SW480 (cell line): ENCODE measurements at regions not wholly inside any gene's neighbourhood (a gene's known extent, or its start where the extent isn't known, plus 50 kb on each side); places are given as distances from the start of the nearest gene placed in this dataset.

Experiments used
- DNase-seq: peaks from one replicate; pipeline ENCODE4 v3.0.0-alpha.2; 2016; ENCODE audit warnings: low spot score

- no peak for DNase-seq
These were observed 109.5 kb upstream of the SPATA13 start for GRCh38 chr13:24050796-24051715.

GRCh38 chr13:24052547-24053518 lies 107.7 kb upstream of the SPATA13 start:
- DNase-seq = no peak

DNA sequence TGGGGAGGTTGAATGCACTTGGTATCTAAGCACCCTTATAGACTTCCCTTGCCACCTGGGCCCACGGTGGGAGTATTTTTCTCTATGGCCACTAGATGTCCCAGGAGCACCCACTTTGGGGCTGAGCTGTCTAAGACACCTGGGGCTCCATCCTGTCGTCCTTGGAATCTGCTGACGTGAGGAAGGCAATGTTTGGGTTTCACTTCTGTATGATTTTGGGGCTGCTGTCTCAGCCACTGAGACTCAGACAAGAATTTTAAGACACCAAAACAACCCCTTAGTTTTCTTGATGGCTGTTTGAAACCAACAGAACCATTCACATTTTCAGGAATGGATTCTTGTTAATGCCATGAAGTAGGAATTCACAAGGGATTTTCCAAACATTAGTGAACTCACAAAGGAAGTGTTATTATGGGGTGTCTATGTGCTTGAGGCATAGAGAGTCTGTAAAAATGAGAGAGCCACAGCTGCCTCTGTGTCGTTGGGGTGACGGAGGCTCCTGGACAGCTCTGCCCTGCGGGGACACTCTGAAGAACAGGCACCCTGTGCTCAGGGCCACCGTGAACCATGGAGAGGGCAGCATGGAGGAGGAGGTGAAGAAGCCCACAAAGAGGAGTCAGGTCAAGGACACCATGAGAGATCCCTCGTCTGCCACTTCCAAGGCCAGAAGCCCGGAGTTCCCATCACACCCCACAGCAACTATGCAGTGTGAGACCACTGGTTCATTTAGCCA lies 106.8 kb upstream of the SPATA13 start:
- DNase-seq = peak; percentile 92

DNA sequence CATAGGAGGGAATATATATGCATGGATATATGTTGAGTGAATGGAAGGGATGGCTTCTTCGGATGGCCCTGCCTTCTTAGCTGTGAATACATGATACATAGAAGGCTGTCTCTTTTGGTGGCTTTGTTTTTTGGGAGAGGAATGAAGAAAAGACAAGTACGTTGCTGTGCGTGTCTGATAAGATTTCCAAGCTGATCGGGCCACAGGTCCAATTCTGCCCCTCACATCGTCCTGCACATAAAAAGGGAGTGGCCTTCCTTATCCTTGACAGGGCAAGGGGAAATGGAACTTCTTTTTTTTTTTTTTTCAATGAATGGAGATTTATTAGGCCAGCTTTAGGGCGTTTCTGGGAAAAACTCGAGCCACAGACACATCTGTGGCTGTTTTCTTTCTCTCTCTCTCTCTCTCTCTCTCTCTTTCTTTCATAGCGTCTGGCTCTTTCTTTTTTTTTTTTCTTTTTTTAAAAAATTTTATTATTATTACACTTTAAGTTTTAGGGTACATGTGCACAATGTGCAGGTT lies 103.8 kb upstream of the SPATA13 start:
- DNase-seq = no peak

GRCh38 chr13:24060993-24061392 lies 99.5 kb upstream of the SPATA13 start:
- DNase-seq = no peak

- no peak for DNase-seq
These were observed 97.1 kb upstream of the SPATA13 start for GRCh38 chr13:24063281-24063877.

GRCh38 chr13:24064371-24064770 lies 96.1 kb upstream of the SPATA13 start:
- no peak for DNase-seq

DNA sequence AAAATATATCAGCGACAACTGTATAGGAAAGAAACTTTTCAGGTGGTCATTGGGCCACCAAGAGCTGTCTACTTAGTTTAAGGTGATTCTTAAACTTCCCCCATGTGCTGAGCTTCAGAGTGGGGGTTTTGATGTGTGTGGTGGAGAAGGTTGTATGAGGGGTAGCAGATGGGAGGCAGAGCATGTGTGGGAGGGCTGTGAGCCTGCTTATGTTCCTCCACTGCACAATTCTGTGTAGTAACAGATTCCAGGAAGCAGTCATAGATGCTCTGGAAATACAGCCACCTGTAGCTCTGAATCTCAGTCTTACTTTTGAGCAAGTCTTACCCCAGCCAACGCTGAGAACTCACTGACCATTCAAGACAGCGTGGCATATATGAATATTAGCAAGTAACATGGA lies 95.3 kb upstream of the SPATA13 start:
- no peak for DNase-seq

DNA sequence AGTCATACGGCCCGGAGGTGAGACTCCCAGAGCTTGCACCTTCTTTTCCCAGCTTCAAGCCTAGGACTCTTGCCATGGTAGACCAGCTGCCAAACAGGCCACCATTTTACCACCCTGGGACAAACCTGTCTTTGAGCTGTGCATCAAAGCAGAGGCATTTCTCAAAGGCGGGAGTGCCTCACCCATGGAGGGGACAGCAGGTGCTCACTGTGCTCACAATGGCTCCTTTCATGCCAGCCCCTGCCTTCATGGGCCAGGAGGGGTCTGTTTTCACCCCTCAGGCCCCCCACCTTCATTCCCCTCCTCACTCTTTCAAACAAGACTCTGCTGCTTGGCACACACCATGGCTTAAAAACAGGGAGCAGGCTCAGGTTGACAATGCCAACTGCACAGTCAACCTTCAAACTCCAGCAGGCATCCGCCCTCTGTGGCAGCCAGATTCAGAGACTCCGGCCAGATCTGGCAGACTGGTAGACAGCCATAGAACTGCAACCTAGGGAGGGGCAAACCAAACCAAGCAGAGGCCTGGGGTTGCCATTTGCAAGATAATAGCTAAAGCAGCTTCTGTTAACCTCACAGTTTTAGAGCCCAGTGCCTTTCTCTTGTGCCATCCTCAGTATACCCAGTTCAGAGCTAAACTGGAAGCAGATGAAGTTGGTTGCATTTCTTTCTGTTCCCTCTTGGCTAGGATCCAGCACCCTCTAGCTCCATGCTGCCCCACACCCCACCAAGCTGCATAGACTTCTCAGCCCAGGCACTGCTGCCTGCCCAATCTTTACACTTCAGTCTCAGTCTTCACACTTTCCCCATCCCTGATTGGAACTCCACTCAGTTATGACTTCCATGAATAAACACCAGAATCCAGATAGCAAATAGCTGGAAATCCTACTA lies 93.9 kb upstream of the SPATA13 start:
- DNase-seq = peak; percentile 26

GRCh38 chr13:24068472-24068871 lies 92.0 kb upstream of the SPATA13 start:
- DNase-seq = no peak

- DNase-seq = no peak
These were observed 89.5 kb upstream of the SPATA13 start for GRCh38 chr13:24071016-24071415.

DNA sequence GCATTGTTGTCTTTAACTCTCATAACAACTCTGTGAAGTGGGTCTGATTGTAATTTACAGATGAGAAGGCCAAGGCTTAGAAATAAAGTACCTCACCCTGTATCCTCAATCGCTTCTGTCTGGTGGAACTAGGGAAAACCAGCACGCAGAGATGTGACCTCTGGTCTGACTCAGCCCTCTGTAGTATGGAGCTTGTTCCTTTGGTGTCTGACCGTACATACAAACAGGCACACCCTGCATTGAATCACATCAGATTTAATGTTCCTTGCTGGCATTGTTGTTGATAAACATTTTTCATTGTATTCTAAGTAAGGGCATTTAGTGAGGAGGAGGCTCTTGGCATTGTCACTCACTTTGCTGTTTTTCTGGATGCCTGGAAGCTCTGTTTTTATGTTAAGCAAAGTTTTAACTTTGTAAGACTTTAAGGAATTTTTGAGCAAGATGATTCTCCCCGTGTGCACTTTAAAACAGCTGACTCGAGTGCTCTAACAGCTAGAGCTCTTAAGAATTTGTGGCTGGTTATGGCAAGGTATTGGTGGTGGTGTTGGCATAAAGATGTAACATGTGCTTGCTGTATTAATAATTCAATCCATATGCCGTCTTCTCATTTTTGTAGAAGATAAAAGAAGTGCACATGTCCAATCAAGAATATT lies 89.0 kb upstream of the SPATA13 start:
- peak; percentile 66 for DNase-seq

DNA sequence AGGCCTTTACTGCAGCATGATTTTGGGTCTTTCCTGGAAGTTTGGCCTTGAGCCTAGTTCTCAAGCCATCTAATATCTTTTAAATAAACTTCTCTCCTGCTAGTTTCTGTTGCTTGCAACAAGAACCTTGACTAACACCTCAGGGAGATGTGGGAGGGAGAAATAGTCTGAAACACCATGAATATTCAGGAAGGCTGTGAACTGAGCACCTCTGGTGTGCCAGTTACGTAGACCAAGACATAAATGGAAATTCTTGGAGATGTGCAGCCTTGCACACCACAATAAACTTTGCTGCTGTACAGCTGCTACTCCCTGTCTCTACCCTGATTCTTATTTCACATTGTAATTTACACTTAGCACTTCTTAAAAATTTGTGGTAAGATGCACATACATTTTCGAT lies 86.9 kb upstream of the SPATA13 start:
- no peak for DNase-seq

DNA sequence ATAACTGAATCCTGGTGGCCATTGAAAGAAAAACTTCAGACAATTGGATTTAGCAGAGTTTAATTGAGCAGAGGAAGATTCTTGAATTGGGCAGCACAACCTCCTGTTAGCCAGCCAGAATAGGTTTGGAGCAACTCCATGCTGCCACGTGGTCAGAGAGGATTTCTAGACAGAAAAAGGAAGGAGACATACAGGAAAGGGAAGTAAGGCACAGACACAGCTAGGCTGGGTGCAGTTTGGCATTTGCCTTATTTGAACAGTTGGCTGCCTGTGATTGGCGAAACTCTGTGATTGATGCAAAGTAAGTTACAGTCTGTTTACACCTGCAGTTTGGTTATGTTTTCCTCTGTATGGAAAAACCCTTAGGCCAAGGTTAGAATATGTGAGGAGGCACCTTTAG lies 85.8 kb upstream of the SPATA13 start:
- no peak for DNase-seq

- DNase-seq = peak; percentile 46
These were observed 85.2 kb upstream of the SPATA13 start for GRCh38 chr13:24075137-24075975.

DNA sequence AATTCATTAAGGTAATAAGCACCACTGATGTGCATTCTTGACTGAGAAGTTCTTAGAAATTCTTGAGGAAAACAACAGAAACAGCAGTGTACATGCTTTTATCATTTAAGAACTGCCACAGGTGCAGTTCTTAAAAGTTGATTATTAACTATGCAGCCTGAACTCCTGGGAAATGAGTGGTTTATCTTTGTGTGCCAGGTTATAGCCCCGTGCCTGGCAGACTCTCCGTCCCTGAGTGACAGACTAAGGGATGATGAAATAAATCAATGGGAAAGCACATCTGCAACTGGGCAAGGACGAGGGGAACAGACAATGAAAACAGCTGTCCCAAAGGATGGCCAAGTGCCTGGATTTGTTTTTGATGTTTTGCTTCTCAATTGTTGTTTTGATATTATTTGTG lies 84.4 kb upstream of the SPATA13 start:
- peak; percentile 90 for DNase-seq

- peak; percentile 59 for DNase-seq
These were observed 83.9 kb upstream of the SPATA13 start for GRCh38 chr13:24076636-24077035.

DNA sequence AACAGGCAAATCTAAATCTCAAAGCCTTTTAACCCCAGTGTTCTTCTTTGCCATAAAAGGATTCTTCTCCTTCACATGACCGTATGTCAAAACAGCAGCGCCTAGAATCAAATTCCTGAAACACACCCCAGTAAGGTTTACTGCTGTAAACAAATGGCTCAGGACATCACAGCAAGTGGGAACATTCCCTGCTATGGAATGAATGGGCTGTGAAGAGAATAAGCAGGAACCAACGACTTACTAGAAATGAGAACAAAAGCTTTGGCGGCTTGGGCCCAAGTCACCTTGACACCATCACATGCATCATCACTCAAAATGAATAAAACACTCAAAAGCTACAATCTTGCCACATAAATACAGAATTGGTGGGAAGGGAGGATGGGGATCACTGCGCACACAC lies 80.4 kb upstream of the SPATA13 start:
- no peak for DNase-seq

- no peak for DNase-seq
These were observed 79.1 kb upstream of the SPATA13 start for GRCh38 chr13:24081387-24081786.
